ENCODE measurements at regions not wholly inside any gene's neighbourhood (a gene's known extent, or its start where the extent isn't known, plus 50 kb on each side); places are given as distances from the start of the nearest gene placed in this dataset.

DNA sequence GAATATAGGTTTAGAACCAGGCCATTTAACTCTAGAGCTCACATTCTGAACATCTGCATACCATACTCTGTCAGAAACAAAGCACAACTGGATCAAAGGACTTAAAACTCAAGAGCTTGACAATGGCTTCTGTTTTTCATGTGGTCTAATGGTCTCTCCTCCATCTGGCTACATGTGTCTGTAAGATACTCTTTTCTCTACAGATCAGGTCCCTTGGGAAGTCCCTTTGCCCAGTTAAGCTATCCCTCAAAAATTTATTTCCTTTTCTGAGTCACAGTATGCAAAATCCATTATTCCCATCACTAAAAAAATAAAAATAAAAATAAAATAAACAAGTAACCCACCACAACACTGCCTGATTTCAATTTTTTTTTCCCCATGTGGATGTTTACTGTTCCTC lies 357.0 kb upstream of the PRMT6 start:
- Mint-ChIP-seq H3K27me3 (no peaks in the 10 kb centered on the region), H3K4me1 (no peaks in the 10 kb centered on the region), H3K4me3 (no peak overlapping the region), H3K9me3 (peaks cover 20% of the 10 kb centered on the region), H3K36me3 (ENCODE audit: insufficient read depth) (no peaks in the 10 kb centered on the region), H3K27ac (ENCODE audit: low read depth) (no peak overlapping the region)
- no peak for DNase-seq (ENCODE audit: low spot score in 2 of 2)
- no peak for ATAC-seq (replicated peaks; ENCODE audit: extremely low read depth, poor library complexity, severe bottlenecking)

- Mint-ChIP-seq H3K36me3 (ENCODE audit: insufficient read depth) (no peaks in the 10 kb centered on the region), H3K27ac (ENCODE audit: low read depth) (no peak overlapping the region), H3K9me3 (peaks cover 20% of the 10 kb centered on the region), H3K27me3 (no peaks in the 10 kb centered on the region), H3K4me3 (no peak overlapping the region), H3K4me1 (no peaks in the 10 kb centered on the region)
- DNase-seq (ENCODE audit: low spot score in 2 of 2) = no peak
- no peak for ATAC-seq (replicated peaks; ENCODE audit: extremely low read depth, poor library complexity, severe bottlenecking)
Observed at GRCh38 chr1:106700211-106700610, 356.3 kb upstream of the PRMT6 start.

GRCh38 chr1:106705971-106706370 lies 350.5 kb upstream of the PRMT6 start:
- ATAC-seq (replicated peaks; ENCODE audit: extremely low read depth, poor library complexity, severe bottlenecking) = no peak
- H3K9me3 Mint-ChIP-seq = peaks cover 21% of the 10 kb centered on the region
- H3K27ac Mint-ChIP-seq (ENCODE audit: low read depth) = no peak overlapping the region
- H3K4me3 Mint-ChIP-seq = no peak overlapping the region
- no peaks in the 10 kb centered on the region for H3K36me3 Mint-ChIP-seq (ENCODE audit: insufficient read depth)
- no peaks in the 10 kb centered on the region for H3K27me3 Mint-ChIP-seq
- DNase-seq (ENCODE audit: low spot score in 2 of 2) = no peak
- no peaks in the 10 kb centered on the region for H3K4me1 Mint-ChIP-seq

GRCh38 chr1:106717591-106717990 lies 338.9 kb upstream of the PRMT6 start:
- H3K27ac Mint-ChIP-seq (ENCODE audit: low read depth) = no peak overlapping the region
- H3K4me3 Mint-ChIP-seq = no peak overlapping the region
- no peak for ATAC-seq (replicated peaks; ENCODE audit: extremely low read depth, poor library complexity, severe bottlenecking)
- peaks cover 5% of the 10 kb centered on the region for H3K9me3 Mint-ChIP-seq
- no peak for DNase-seq (ENCODE audit: low spot score in 2 of 2)
- H3K36me3 Mint-ChIP-seq (ENCODE audit: insufficient read depth) = no peaks in the 10 kb centered on the region
- H3K4me1 Mint-ChIP-seq = no peaks in the 10 kb centered on the region
- H3K27me3 Mint-ChIP-seq = no peaks in the 10 kb centered on the region

GRCh38 chr1:106721790-106722189 lies 334.7 kb upstream of the PRMT6 start:
- DNase-seq (ENCODE audit: low spot score in 2 of 2) (no peak), ATAC-seq (replicated peaks; ENCODE audit: extremely low read depth, poor library complexity, severe bottlenecking) (no peak)
- Mint-ChIP-seq H3K36me3 (ENCODE audit: insufficient read depth) (no peaks in the 10 kb centered on the region), H3K4me1 (no peaks in the 10 kb centered on the region), H3K27me3 (no peaks in the 10 kb centered on the region), H3K4me3 (no peak overlapping the region), H3K9me3 (peaks cover 10% of the 10 kb centered on the region), H3K27ac (ENCODE audit: low read depth) (no peak overlapping the region)

- H3K9me3 Mint-ChIP-seq = peaks cover 9% of the 10 kb centered on the region
- ATAC-seq (replicated peaks; ENCODE audit: extremely low read depth, poor library complexity, severe bottlenecking) (no peak), DNase-seq (ENCODE audit: low spot score in 2 of 2) (no peak)
- no peaks in the 10 kb centered on the region for H3K36me3 Mint-ChIP-seq (ENCODE audit: insufficient read depth)
- H3K4me3 Mint-ChIP-seq = no peak overlapping the region
- no peaks in the 10 kb centered on the region for H3K4me1 Mint-ChIP-seq
- no peaks in the 10 kb centered on the region for H3K27me3 Mint-ChIP-seq
- H3K27ac Mint-ChIP-seq (ENCODE audit: low read depth) = no peak overlapping the region
Observed at GRCh38 chr1:106722466-106722865, 334.0 kb upstream of the PRMT6 start.

- H3K4me1 Mint-ChIP-seq = no peaks in the 10 kb centered on the region
- H3K36me3 Mint-ChIP-seq (ENCODE audit: insufficient read depth) = no peaks in the 10 kb centered on the region
- no peaks in the 10 kb centered on the region for H3K27me3 Mint-ChIP-seq
- DNase-seq (ENCODE audit: low spot score in 2 of 2) (no peak), ATAC-seq (replicated peaks; ENCODE audit: extremely low read depth, poor library complexity, severe bottlenecking) (no peak)
- peaks cover 10% of the 10 kb centered on the region for H3K9me3 Mint-ChIP-seq
- no peak overlapping the region for H3K4me3 Mint-ChIP-seq
- H3K27ac Mint-ChIP-seq (ENCODE audit: low read depth) = no peak overlapping the region
Observed at GRCh38 chr1:106727171-106727570, 329.3 kb upstream of the PRMT6 start.

DNA sequence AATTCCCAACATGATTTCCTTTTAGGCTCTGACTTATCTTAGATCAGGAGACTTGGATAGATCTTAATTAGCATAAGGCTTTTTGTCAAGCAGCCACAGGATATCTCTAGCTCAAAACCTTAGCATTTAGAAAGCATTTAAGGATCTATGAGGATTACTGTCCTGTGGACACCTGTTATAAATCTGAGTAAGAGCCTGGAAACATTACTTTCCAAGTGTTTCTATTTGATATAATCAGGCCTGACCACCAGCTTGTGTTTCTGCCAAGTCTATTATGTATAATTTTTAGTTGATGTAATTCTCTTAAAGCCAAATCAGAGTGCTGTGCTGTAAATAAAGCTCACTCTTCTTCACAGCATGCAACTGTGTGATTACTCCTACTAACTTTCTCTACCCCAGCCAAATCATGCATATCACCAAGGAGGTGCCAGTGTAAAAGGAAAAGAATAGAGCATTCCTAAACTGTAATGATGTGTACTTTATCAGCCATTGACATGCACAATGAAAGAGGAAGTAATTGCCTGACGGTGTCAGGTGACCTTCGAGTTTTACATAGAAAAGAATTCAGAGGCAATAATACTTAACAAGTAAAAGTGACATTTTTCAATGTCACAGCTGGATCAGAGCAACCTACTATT lies 309.9 kb upstream of the PRMT6 start:
- Mint-ChIP-seq H3K9me3 (peaks cover 38% of the 10 kb centered on the region), H3K4me1 (no peaks in the 10 kb centered on the region), H3K27me3 (no peaks in the 10 kb centered on the region), H3K4me3 (no peak overlapping the region), H3K36me3 (ENCODE audit: insufficient read depth) (no peaks in the 10 kb centered on the region), H3K27ac (ENCODE audit: low read depth) (no peak overlapping the region)
- no peak for DNase-seq (ENCODE audit: low spot score in 2 of 2)
- ATAC-seq (replicated peaks; ENCODE audit: extremely low read depth, poor library complexity, severe bottlenecking) = no peak

GRCh38 chr1:106747232-106747631 lies 309.2 kb upstream of the PRMT6 start:
- DNase-seq (ENCODE audit: low spot score in 2 of 2) (no peak), ATAC-seq (replicated peaks; ENCODE audit: extremely low read depth, poor library complexity, severe bottlenecking) (no peak)
- Mint-ChIP-seq H3K27ac (ENCODE audit: low read depth) (no peak overlapping the region), H3K27me3 (no peaks in the 10 kb centered on the region), H3K36me3 (ENCODE audit: insufficient read depth) (no peaks in the 10 kb centered on the region), H3K4me1 (no peaks in the 10 kb centered on the region), H3K9me3 (peaks cover 38% of the 10 kb centered on the region), H3K4me3 (no peak overlapping the region)

DNA sequence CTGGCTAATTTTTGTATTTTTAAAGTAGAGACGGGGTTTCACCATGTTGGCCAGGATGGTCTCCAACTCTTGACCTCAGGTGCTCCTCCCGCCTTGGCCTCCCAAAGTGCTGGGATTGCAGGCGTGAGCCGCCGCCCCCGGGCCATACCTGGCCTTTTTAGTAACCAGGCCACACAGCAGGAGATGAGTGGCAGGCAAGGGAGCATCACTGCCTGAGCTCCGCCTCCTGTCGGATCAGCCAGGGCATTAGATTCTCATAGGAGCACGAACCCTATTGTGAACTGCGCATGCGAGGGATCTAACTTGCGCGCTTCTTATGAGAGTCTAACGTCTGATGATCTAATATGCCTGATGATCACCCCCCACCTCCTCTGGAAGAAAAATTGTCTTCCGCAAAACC lies 308.7 kb upstream of the PRMT6 start:
- no peak overlapping the region for H3K4me3 Mint-ChIP-seq

GRCh38 chr1:106748606-106749005 lies 307.9 kb upstream of the PRMT6 start:
- H3K27me3 Mint-ChIP-seq = no peaks in the 10 kb centered on the region
- H3K36me3 Mint-ChIP-seq (ENCODE audit: insufficient read depth) = no peaks in the 10 kb centered on the region
- H3K27ac Mint-ChIP-seq (ENCODE audit: low read depth) = no peak overlapping the region
- H3K4me1 Mint-ChIP-seq = no peaks in the 10 kb centered on the region
- DNase-seq (ENCODE audit: low spot score in 2 of 2) (no peak), ATAC-seq (replicated peaks; ENCODE audit: extremely low read depth, poor library complexity, severe bottlenecking) (no peak)
- peaks cover 25% of the 10 kb centered on the region for H3K9me3 Mint-ChIP-seq
- no peak overlapping the region for H3K4me3 Mint-ChIP-seq

More for the DNA sequence above, 308.7 kb upstream of the PRMT6 start:
- H3K27ac Mint-ChIP-seq (ENCODE audit: low read depth) = no peak overlapping the region
- H3K4me1 Mint-ChIP-seq = no peaks in the 10 kb centered on the region
- DNase-seq (ENCODE audit: low spot score in 2 of 2) (no peak), ATAC-seq (replicated peaks; ENCODE audit: extremely low read depth, poor library complexity, severe bottlenecking) (no peak)
- no peaks in the 10 kb centered on the region for H3K36me3 Mint-ChIP-seq (ENCODE audit: insufficient read depth)
- H3K27me3 Mint-ChIP-seq = no peaks in the 10 kb centered on the region
- peaks cover 32% of the 10 kb centered on the region for H3K9me3 Mint-ChIP-seq

GRCh38 chr1:106749491-106749890 lies 307.0 kb upstream of the PRMT6 start:
- DNase-seq (ENCODE audit: low spot score in 2 of 2) = no peak
- H3K4me1 Mint-ChIP-seq = no peaks in the 10 kb centered on the region

DNA sequence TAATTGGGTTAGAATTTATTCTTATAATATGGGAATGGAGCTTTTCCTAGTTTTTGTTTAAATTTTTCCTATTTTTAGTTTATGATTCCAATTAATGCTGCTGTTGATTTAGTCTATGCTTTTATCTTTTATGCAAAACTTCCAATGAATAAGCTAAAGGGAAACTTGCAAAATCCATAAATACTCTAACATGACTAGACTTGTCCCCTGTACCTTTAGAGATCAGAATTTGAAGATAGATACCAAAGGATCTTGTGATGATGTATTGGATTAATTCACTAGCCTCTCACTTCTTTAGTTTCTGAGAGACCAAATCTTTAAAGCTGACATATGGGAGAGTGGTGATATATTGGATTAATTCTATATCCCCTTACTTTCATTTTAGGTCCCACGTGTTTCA lies 306.6 kb upstream of the PRMT6 start:
- DNase-seq (ENCODE audit: low spot score in 2 of 2) = no peak
- H3K4me1 Mint-ChIP-seq = no peaks in the 10 kb centered on the region
- no peak for ATAC-seq (replicated peaks; ENCODE audit: extremely low read depth, poor library complexity, severe bottlenecking)
- peaks cover 19% of the 10 kb centered on the region for H3K9me3 Mint-ChIP-seq
- H3K27ac Mint-ChIP-seq (ENCODE audit: low read depth) = no peak overlapping the region
- H3K36me3 Mint-ChIP-seq (ENCODE audit: insufficient read depth) = no peaks in the 10 kb centered on the region
- no peak overlapping the region for H3K4me3 Mint-ChIP-seq
- H3K27me3 Mint-ChIP-seq = no peaks in the 10 kb centered on the region

More at GRCh38 chr1:106749491-106749890, 307.0 kb upstream of the PRMT6 start:
- H3K27me3 Mint-ChIP-seq = no peaks in the 10 kb centered on the region
- no peak overlapping the region for H3K27ac Mint-ChIP-seq (ENCODE audit: low read depth)
- ATAC-seq (replicated peaks; ENCODE audit: extremely low read depth, poor library complexity, severe bottlenecking) = no peak
- peaks cover 21% of the 10 kb centered on the region for H3K9me3 Mint-ChIP-seq
- H3K36me3 Mint-ChIP-seq (ENCODE audit: insufficient read depth) = no peaks in the 10 kb centered on the region
- no peak overlapping the region for H3K4me3 Mint-ChIP-seq

All from central memory CD8-positive, alpha-beta T cell (primary cell).